HepG2 (cell line): ENCODE measurements at regions not wholly inside any gene's neighbourhood (a gene's known extent, or its start where the extent isn't known, plus 50 kb on each side); places are given as distances from the start of the nearest gene placed in this dataset.

Source experiments
- ATAC-seq: fragments of 200-7000 bp; cut with Tn5 transposase; 3 replicates; pipeline ENCODE4 v1.9.1; 2020; ENCODE audit warnings: mild to moderate bottlenecking, moderate library complexity
- BruUV-seq: library from RNA; stranded (reverse); fragments of 400-500 nt; replicated peaks from 2 replicates; lab custom pipeline; 2021; lab: Mats Ljungman, UMichigan
- CTCF ChIA-PET: fragments of 300-600 bp; formaldehyde crosslinking; extraction: SDS; loops from one replicate; lab custom pipeline; 2021; ENCODE audit warnings: low total read pairs, inconsistent platforms, low intra/inter-chr PET ratio; lab: Yijun Ruan, JAX
- POLR2A ChIA-PET: fragments of 350-600 bp; sonication (Branson Sonifier 250); formaldehyde crosslinking; loops from one replicate; lab custom pipeline; 2020; ENCODE audit warnings: antibody characterized with exemption, inconsistent platforms; lab: Yijun Ruan, JAX
- DNase-seq: peaks from one replicate; pipeline ENCODE4 v3.0.0-alpha.2; 2015; ENCODE audit warnings: low spot score
- FAIRE-seq: peaks from 3 replicates; lab custom pipeline; 2011; peaks lifted over from hg19 to GRCh38; lab: Jason Lieb, UNC
- H2AFZ ChIP-seq: one replicate; pipeline ENCODE4 v1.6.1; 2011; ENCODE audit warnings: low read length, inconsistent platforms
- H3K27ac ChIP-seq: fragments of 300-600 bp; 3 replicates; pipeline ENCODE4 v1.8.0; 2011; ENCODE audit warnings: mixed run types, mild to moderate bottlenecking, mixed read lengths, low read length, inconsistent platforms; ENCODE audit not compliant: insufficient read depth; ENCODE audit errors: extremely low read length
- H3K27me3 ChIP-seq, 2 experiments: fragments of 200-600 bp in 1 of 2; 2 replicates in 1 of 2; 3 replicates in 1 of 2; pipeline versions ENCODE4 v1.6.0 to v1.8.0; 2011; ENCODE audit warnings: low read length in 2 of 2, mild to moderate bottlenecking in 2 of 2, moderate library complexity in 2 of 2, inconsistent platforms in 1 of 2; ENCODE audit not compliant: insufficient read depth in 2 of 2, control insufficient read depth in 1 of 2
- H3K36me3 ChIP-seq, 2 experiments: fragments of 200-600 bp in 1 of 2; replicated peaks in 1 of 2; 2 replicates in 1 of 2; 3 replicates in 1 of 2; pipeline versions ENCODE4 v1.5.1 to v1.8.0; 2011; ENCODE audit warnings: low read length in 2 of 2, inconsistent platforms in 1 of 2; ENCODE audit not compliant: insufficient read depth in 2 of 2, control insufficient read depth in 1 of 2
- H3K4me1 ChIP-seq: 2 replicates; pipeline ENCODE4 v1.5.1; 2012; ENCODE audit warnings: low read length, inconsistent platforms; ENCODE audit not compliant: insufficient read depth
- H3K4me2 ChIP-seq: 2 replicates; pipeline ENCODE4 v1.6.0; 2011; ENCODE audit warnings: low read depth, low read length, inconsistent platforms
- H3K4me3 ChIP-seq, 3 experiments: fragments of 200-600 bp in 1 of 3; sonication (generic), shearing (Covaris generic) in 1 of 3; replicated peaks in 1 of 3; 2 replicates each; pipeline ENCODE4 v1.5.1; 2011 to 2016; ENCODE audit warnings: low read length in 3 of 3, inconsistent platforms in 2 of 3, low read depth in 2 of 3, mild to moderate bottlenecking in 2 of 3, control low read depth in 1 of 3, mixed read lengths in 1 of 3; ENCODE audit not compliant: insufficient read depth in 1 of 3
- H3K79me2 ChIP-seq: one replicate; pipeline ENCODE4 v1.6.1; 2011; ENCODE audit warnings: low read length, inconsistent platforms; ENCODE audit not compliant: insufficient read depth
- H3K9ac ChIP-seq: 2 replicates; pipeline ENCODE4 v1.6.0; 2011; ENCODE audit warnings: mild to moderate bottlenecking, low read depth, low read length, inconsistent platforms; ENCODE audit not compliant: insufficient read depth
- H3K9me3 ChIP-seq: 2 replicates; pipeline ENCODE4 v1.5.1; 2012; ENCODE audit warnings: mild to moderate bottlenecking, low read length
- H4K20me1 ChIP-seq: 2 replicates; pipeline ENCODE4 v1.6.0; 2011; ENCODE audit warnings: inconsistent platforms, mild to moderate bottlenecking, low read length, moderate library complexity; ENCODE audit not compliant: insufficient read depth
- ATF6 ChIP-seq: sonication (generic); formaldehyde crosslinking; conservative IDR thresholded peaks from 2 replicates; pipeline ENCODE4 v1.4.0; 2020; ENCODE audit warnings: missing genetic modification reagents
- ATRX ChIP-seq: sonication (generic); formaldehyde crosslinking; IDR thresholded peaks from 2 replicates; pipeline ENCODE4 v1.4.0; 2020; ENCODE audit warnings: missing genetic modification reagents, borderline replicate concordance
- CENPX ChIP-seq: sonication (generic); formaldehyde crosslinking; IDR thresholded peaks from 2 replicates; pipeline ENCODE4 v1.9.0; 2021; ENCODE audit warnings: mild to moderate bottlenecking, missing genetic modification reagents, moderate library complexity
- GABPA ChIP-seq, 2 experiments: IDR thresholded peaks; 2 replicates each; pipeline ENCODE4 v1.6.1; 2011 to 2016; ENCODE audit warnings: low read depth in 2 of 2, low read length in 1 of 2, missing biosample characterization in 1 of 2, missing genetic modification characterization in 1 of 2
- GLI4 ChIP-seq: sonication (generic); formaldehyde crosslinking; IDR thresholded peaks from 2 replicates; pipeline ENCODE4 v1.5.1; 2020; ENCODE audit warnings: missing genetic modification reagents, mild to moderate bottlenecking, moderate library complexity, borderline replicate concordance
- MED8 ChIP-seq: sonication (generic); formaldehyde crosslinking; IDR thresholded peaks from 2 replicates; pipeline ENCODE4 v1.8.1; 2023; ENCODE audit warnings: mild to moderate bottlenecking, missing genetic modification reagents; ENCODE audit not compliant: insufficient replicate concordance
- PATZ1 ChIP-seq: sonication (generic); formaldehyde crosslinking; IDR thresholded peaks from 2 replicates; pipeline ENCODE4 v1.4.0; 2020; ENCODE audit warnings: missing genetic modification reagents
- ZBTB42 ChIP-seq: sonication (generic); formaldehyde crosslinking; IDR thresholded peaks from 2 replicates; pipeline ENCODE4 v1.5.0; 2020; ENCODE audit warnings: mild to moderate bottlenecking, missing genetic modification reagents
- ZFX ChIP-seq: sonication (generic); formaldehyde crosslinking; IDR thresholded peaks from 2 replicates; pipeline ENCODE4 v1.4.0; 2020; ENCODE audit warnings: mild to moderate bottlenecking, low read depth, missing genetic modification reagents, moderate library complexity
- ZNF350 ChIP-seq: sonication (generic); formaldehyde crosslinking; IDR thresholded peaks from 2 replicates; pipeline ENCODE4 v1.4.0; 2020; ENCODE audit warnings: mild to moderate bottlenecking, low read depth, missing genetic modification reagents, borderline replicate concordance
- ZNF468 ChIP-seq: sonication (generic); formaldehyde crosslinking; IDR thresholded peaks from 2 replicates; pipeline ENCODE4 v1.8.0; 2022; ENCODE audit warnings: mild to moderate bottlenecking, moderate library complexity, missing genetic modification reagents
- ZNF549 ChIP-seq: sonication (generic); formaldehyde crosslinking; IDR thresholded peaks from 2 replicates; pipeline ENCODE4 v1.5.0; 2020; ENCODE audit warnings: missing genetic modification reagents
- WGBS: methylation state at CpG from one replicate; pipeline ENCODE4 v1.1.6; 2017; ENCODE audit warnings: low lambda C conversion rate; 5-methylcytosine and 5-hydroxymethylcytosine counted together
- in situ Hi-C: cut with HindIII; loops from 2 replicates; pipeline ENCODE4 v1.10.0; 2017; ENCODE audit warnings: low pct_unique_long_range_greater_than_20kb; ENCODE audit not compliant: extremely low pct_ligation_motif_present
- intact Hi-C: fragments of 100-400 bp; cut with micrococcal nuclease; formaldehyde crosslinking; loops from one replicate; pipeline ENCODE4 v1.10.0; 2022; ENCODE audit not compliant: unreplicated experiment

- no peak for FAIRE-seq
- no peaks in the 10 kb centered on the region; a peak in 1 of 5 replicates for H3K36me3 ChIP-seq
- H3K27me3 ChIP-seq: peaks cover 0 to 20% of the 10 kb centered on the region in 2 experiments; a peak in 3 of 5 replicates
- no peaks in the 10 kb centered on the region for H4K20me1 ChIP-seq
- no peak overlapping the region for H3K4me3 ChIP-seq
- H3K27ac ChIP-seq: no peak overlapping the region
- H3K4me2 ChIP-seq: no peak overlapping the region
- intact Hi-C loops: no loop called here
- H2AFZ ChIP-seq: no peak overlapping the region
- CTCF ChIA-PET: no interaction called here
- ATAC-seq: no peak
- H3K4me1 ChIP-seq: no peaks in the 10 kb centered on the region
- POLR2A ChIA-PET: no interaction called here
- no peaks in the 10 kb centered on the region for H3K79me2 ChIP-seq
- BruUV-seq: no TSS peak
- DNase-seq: no peak
- 19% methylated on average over 2 of the region's 2 CpGs for WGBS
- no peak for TF ChIP-seq GABPA (IDR thresholded peaks at IDR 0.05; ENCODE audit: low read depth, low read length)
- TF ChIP-seq GABPA (CRISPR knock-in tag; IDR thresholded peaks at IDR 0.05; ENCODE audit: low read depth): no peak
- TF ChIP-seq ATF6 (CRISPR knock-in tag): no peak
- TF ChIP-seq ZNF549 (CRISPR knock-in tag): no peak
- TF ChIP-seq ZNF350 (CRISPR knock-in tag): no peak
- no peak for TF ChIP-seq ZFX
- no peak for TF ChIP-seq ATRX (CRISPR knock-in tag)
- TF ChIP-seq ZNF468 (CRISPR knock-in tag): no peak
- TF ChIP-seq CENPX (CRISPR knock-in tag): no peak
- no peak for TF ChIP-seq MED8 (CRISPR knock-in tag)
- TF ChIP-seq PATZ1 (CRISPR knock-in tag): no peak
- no peak for TF ChIP-seq GLI4
- TF ChIP-seq ZBTB42 (CRISPR knock-in tag): no peak
- TF ChIP-seq, all 625 proteins: peak for 0
- in situ Hi-C loops: no loop called here
- H3K9ac ChIP-seq: no peak overlapping the region
- no peaks in the 10 kb centered on the region for H3K9me3 ChIP-seq
Measured at GRCh38 chr2:2853346-2853745, 522.3 kb upstream of the MYT1L start.
